ENCODE measurements at regions not wholly inside any gene's neighbourhood (a gene's known extent, or its start where the extent isn't known, plus 50 kb on each side); places are given as distances from the start of the nearest gene placed in this dataset.

DNA sequence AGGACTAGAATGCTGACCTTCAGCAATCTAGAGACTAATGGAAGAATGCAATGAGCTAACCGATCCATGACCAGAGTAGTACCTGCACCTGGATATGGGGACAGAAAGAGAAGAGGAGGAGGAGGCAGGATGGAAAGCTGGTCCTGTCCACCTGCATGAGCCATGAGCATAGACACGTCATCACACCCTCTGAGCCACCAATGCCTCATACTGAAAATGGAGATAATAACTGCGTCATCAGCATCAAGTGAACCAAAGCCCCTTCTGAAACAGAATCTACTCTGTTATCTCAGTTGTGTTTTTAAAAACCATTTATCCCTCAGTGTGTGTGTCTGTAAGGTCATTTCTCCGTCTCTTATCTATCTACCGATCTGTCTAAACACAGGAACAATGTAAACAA is 327.0 kb downstream of the BCL11B start:
- DNase-seq: no peak

DNA sequence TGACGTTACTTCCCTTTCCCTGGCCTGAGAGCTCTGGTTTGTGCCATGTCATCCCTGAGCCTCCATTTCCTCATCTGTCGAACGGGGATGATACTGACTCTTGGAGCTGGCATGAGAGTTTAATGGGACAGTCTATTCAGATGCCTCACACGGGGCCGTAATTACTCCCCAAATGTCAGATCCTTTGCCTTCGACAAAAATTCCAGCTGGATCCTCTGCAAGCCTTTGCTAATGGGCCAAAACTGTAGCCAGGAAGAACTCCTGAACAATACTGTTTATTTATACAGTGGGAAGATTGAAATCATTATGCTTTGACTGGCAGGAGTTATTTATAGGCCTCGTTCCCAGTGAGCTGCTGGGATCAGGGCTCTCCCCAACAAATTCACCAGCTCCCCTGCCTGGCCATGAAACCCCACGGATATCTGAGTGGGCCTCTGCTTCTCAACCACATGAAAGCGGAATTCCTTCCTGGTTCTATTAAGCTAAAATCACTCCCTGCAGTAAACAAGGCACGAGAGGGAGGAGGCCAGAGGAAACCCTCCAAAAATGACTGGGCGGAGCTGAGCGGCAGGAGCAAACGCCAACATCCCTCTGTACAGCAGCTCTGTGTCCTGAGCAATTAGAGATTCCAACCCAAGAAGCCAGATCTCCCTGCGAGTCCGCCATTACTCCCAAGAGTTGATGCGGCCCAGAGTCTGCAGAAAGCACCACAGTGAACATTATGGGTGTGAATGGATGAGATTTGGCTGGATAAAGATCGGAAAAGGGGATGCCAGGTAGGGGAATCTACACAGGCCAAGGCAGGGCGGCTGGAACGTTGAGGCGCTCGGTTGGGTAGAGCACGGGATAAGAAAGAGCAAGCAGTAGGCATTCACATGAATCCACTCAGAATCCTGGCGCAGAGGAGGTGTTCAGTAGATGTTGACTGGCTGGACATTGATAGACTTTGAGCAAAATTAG is 326.1 kb downstream of the BCL11B start:
- no peak for DNase-seq

DNA sequence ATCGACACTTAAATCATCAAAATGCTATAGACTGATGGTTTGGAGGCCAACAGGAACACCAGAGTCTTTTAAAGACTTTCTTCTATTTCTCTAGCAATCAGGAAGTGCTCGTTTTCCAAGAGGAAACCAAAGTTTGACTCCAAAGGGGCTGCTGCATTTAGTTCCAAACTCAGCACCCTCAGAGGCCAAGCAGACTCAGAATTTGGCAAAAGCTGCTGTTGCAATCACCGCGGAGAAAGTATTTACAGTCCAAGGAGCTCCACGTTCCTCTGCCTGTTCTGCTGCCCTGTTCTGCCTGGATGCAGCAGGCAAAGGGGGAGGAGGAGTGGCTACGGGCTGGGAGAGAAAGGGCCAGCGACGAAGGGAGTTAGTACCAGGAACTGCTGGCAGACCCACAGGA is 325.1 kb downstream of the BCL11B start:
- DNase-seq: no peak

GRCh38 chr14:98947911-98948595 is 323.9 kb downstream of the BCL11B start:
- DNase-seq: no peak

- no peak for DNase-seq
These were observed 322.9 kb downstream of the BCL11B start for GRCh38 chr14:98949051-98949450.

GRCh38 chr14:98949481-98950135 is 322.4 kb downstream of the BCL11B start:
- DNase-seq: no peak

DNA sequence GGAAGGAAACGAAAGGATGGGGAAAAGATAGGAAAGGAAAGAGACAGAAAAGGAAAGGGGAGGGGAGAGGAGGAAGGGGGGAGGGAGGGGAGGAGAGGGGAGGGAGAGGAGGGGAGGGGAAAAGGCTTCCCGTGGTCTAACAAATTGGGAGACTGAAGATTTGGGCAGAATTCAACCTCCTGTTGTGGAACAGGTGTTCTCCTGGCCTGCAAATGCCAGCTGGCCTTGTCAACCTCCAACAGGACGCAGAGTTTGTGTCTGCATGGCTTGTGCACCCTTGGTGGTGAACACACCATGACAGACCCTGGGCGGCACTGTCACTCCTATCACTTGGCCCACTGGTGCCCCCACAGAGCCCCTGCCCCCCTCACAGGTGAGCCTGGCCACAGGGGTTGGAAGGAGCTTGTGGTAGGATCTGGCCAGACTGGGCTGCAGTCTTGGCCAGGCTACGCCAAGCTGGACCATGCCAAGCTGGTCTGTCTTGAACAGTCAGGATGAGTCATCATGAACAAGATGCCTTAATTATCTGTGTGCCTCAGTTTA is 321.6 kb downstream of the BCL11B start:
- DNase-seq: no peak

GRCh38 chr14:98951031-98951430 is 321.0 kb downstream of the BCL11B start:
- no peak for DNase-seq

- DNase-seq: no peak
These were observed 320.4 kb downstream of the BCL11B start for GRCh38 chr14:98951521-98952152.

- no peak for DNase-seq
These were observed 319.2 kb downstream of the BCL11B start for GRCh38 chr14:98952593-98953350.

GRCh38 chr14:98953551-98954348 is 318.2 kb downstream of the BCL11B start:
- DNase-seq: no peak

DNA sequence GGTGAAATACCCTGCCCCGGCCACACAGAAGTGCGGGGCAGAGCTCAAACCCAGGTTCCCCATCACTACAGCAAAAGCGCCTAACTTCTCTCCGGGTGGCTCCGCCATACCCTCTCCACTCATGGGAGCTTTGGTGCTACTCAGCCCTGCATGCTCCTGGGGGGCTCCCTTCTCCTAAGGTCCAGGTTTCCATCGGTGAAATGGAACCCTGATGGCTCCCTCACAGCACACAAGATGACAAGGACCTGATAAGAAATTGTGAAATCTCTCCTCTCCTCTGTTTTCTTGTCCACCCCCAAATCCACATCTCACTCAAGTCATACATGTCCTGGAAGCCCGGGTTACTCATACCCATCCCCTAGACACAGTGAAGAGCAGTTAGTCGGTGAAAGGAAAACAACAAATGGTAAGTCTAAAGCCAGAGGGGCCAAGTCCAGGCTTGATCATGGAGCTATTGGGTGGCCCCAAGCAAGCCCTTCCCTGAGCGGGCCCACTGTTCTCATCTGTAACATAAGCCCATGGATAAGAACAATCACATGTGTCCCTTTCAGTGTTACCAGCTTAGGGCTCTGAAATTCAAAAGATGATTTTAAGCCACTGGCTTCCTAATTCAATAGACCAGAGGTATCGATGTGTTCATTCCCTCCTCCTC is 317.5 kb downstream of the BCL11B start:
- no peak for DNase-seq

DNA sequence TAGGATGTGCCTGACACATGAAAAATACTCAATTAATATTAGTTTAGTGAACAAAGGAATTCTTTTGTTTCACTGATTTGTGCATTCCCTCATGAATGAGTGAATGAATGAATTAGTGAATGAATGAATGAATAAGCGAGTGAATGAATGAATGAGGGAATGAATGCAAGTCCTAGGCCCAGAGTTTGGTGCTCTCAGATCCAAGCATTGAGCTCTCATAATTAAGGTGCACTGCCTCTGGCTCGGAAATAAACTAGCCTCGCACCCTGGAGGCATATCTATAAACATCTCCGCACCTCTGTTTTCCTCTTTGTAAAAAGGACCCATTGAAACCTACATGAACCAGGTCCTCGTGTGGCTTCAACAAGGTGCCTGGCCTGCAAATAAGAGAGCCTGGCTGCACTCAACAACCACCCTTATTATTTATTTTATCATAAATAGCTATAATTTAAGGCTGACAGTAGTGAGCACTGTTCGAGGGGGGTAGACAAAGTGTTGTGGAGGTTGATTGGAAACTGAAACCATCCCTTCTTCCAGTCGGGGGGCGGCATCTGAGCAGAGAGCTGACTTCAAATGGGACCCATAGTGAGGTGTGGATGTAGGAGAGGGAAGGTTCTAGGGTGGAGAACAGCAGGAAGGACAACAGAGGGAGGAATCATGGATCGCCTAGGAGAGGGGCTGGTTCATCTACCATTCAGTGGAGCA is 316.8 kb downstream of the BCL11B start:
- DNase-seq: no peak

DNA sequence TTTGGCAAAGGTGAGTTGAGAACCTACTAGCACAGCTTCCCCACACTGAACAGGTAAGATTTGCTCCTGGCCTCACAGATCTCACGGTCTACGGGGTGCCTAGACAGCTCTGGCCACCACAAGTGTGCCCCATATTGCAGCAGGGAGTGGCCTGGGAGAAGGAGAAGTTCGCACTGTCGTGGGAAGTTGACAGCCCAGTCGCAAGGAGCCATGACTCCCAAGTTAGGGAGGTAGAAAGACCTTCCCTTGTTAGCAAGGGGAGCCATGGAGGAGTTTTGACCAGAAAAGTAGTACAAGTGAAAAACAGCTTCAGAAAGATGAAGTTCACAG is 316.3 kb downstream of the BCL11B start:
- no peak for DNase-seq

DNA sequence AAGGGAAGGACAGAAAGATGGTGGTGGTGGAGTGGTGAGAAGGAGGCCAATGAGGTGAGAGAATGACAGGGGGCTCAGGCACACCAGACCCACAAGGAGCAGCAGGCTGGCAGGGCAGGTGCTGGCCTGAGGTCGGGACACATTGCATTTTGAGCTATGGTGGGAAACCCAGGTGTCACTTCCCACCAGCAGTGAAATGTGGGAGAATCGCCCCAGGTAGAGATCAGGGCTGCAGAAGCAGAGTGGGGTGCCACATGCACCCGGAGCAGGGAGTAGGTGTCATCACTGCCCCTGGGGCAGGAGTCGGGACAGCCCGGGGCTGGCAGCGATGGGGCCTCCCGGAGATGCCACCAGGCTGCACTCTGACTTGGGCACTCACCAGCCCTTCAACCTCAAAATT is 315.8 kb downstream of the BCL11B start:
- DNase-seq: no peak

- DNase-seq: no peak
These were observed 315.3 kb downstream of the BCL11B start for GRCh38 chr14:98956661-98957060.

DNA sequence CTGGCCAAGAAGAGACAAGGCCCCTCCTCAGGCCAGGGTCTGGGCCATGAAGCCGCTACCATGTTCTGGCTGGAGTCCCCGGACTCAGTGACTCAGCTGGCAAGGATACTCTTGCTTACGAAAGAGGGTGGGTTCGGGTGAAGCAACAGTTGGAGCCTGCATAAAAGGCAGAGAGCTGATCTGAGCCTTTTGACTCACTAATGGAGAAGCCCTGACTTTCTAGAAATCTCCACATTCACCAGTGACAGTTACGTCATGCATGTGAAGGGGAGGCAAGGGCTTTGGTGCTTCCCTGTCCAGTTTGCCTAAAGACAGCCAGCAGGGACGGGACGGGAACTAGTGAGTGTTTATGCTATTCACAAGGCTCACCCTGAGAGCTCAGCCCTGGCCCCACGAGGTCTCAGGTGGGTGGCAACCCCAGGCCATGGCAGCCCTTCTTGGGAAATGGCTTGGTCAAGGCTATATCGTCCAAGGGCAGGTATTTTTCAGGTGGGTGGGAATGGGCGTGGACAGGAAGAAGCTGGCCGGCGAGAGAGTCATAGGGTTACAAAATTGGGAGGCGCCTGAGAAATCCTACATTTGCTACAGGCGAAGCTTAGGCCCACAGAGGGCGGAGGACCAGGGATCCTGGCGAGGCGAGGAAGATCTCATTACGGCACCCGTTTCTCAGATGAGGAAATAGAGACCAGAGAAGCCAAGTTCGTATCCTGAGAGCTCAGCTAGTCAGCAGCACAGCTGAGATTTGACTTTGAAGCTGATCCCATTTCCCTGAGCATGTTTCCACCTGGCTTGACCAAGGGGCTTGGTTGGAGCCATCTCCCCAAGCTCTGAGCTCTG is 314.6 kb downstream of the BCL11B start:
- no peak for DNase-seq

- DNase-seq: no peak
These were observed 313.9 kb downstream of the BCL11B start for GRCh38 chr14:98958048-98958631.

DNA sequence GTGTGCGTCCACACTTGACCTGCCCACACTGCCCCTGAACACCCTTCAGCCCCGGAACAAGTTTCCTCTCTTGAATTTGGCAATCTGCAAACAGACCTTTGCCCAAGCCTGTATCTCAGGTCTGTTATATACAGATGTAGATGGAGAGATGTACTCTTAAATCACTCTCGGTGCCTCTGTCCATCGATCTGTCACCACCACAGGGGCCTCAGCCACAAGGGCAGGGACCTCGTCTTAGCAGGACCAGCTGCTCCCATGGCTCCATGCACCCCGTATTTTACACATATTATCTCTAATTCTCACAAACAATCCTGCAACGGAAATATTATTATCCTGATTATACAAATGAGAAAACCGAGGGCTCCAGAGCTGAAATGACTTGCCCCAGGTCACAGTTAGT is 313.4 kb downstream of the BCL11B start:
- no peak for DNase-seq
